Adrenal gland (tissue), 5 donors: ENCODE measurements at regions not wholly inside any gene's neighbourhood (a gene's known extent, or its start where the extent isn't known, plus 50 kb on each side); places are given as distances from the start of the nearest gene placed in this dataset.

Experiments
- POLR2A ChIP-seq, 2 donors: fragments of 450-650 bp; IDR thresholded peaks; one replicate each; pipeline ENCODE4 v1.6.1; 2017; ENCODE audit warnings: antibody characterized with exemption in 2 of 2, mild to moderate bottlenecking in 2 of 2, moderate library complexity in 1 of 2
- TF ChIP-seq, protein P1 (sequence below), 6 experiments: fragments of 450-650 bp in 4 of 6; fragments of 200-600 bp in 2 of 6; sonication (generic) in 1 of 6; IDR thresholded peaks; 1 replicate in 5 of 6; 2 replicates in 1 of 6; pipeline versions ENCODE4 v1.5.1 to v1.8.0; 2016 to 2021; ENCODE audit warnings: antibody characterized with exemption in 6 of 6, mild to moderate bottlenecking in 2 of 6, moderate library complexity in 1 of 6
- donor health status: DM: no; HTN: no; CAD: no.

- TF ChIP-seq, protein P1, sequence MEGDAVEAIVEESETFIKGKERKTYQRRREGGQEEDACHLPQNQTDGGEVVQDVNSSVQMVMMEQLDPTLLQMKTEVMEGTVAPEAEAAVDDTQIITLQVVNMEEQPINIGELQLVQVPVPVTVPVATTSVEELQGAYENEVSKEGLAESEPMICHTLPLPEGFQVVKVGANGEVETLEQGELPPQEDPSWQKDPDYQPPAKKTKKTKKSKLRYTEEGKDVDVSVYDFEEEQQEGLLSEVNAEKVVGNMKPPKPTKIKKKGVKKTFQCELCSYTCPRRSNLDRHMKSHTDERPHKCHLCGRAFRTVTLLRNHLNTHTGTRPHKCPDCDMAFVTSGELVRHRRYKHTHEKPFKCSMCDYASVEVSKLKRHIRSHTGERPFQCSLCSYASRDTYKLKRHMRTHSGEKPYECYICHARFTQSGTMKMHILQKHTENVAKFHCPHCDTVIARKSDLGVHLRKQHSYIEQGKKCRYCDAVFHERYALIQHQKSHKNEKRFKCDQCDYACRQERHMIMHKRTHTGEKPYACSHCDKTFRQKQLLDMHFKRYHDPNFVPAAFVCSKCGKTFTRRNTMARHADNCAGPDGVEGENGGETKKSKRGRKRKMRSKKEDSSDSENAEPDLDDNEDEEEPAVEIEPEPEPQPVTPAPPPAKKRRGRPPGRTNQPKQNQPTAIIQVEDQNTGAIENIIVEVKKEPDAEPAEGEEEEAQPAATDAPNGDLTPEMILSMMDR (IDR thresholded peaks at IDR 0.05), result no peak
- no peak for TF ChIP-seq POLR2A (IDR thresholded peaks at IDR 0.05)
Observed at GRCh38 chr4:129903861-129904260, 807.9 kb downstream of the C4orf33 start.
